ENCODE measurements at regions not wholly inside any gene's neighbourhood (a gene's known extent, or its start where the extent isn't known, plus 50 kb on each side); places are given as distances from the start of the nearest gene placed in this dataset.

DNA sequence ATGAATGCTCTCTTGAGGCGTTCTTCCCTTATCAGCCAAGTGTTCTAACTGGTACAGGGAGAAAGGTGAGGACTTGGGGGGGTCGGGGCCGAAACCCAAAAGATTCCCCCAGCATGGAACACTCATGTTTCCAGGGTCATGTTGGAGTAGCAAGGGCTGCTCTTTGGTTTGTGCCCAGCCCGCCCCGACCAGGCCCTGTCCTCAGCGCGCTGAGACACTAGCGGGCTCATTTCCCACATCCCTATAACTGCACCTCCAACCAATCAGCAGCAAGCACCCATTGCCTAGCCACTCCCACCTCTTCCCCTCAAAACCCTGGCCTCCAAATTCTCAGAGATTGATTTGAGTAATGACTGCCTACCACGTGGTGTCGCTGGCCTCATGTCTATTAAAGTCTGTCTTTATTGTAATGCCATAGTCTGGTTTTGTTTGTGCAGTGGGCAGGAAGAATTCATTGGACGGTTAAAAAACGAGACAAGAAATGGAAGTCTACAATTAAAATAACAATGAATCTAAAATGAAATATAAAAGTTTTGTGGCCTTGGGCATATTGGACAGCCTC lies 1928.4 kb downstream of the STIM2 start:
- H3K4me1 ChIP-seq (ENCODE audit: insufficient read depth, low read length): no peaks in the 10 kb centered on the region
- CTCF ChIA-PET: no interaction called here
- H3K9me3 Mint-ChIP-seq: peaks cover 10% of the 10 kb centered on the region
- peaks cover 0 to 6% of the 10 kb centered on the region in 2 experiments for H3K9me3 ChIP-seq (ENCODE audit: control insufficient read depth in 1 of 2, insufficient read depth in 1 of 2, low read length in 2 of 2)
- H3K27ac ChIP-seq (ENCODE audit: low read depth in 1 of 2, low read length in 2 of 2): no peak overlapping the region
- intact Hi-C loops (cut with DNase I, micrococcal nuclease): no loop called here
- H3K36me3 Mint-ChIP-seq (ENCODE audit: low read depth): no peaks in the 10 kb centered on the region
- no peaks in the 10 kb centered on the region for H3K27me3 Mint-ChIP-seq
- TF ChIP-seq, protein P1, sequence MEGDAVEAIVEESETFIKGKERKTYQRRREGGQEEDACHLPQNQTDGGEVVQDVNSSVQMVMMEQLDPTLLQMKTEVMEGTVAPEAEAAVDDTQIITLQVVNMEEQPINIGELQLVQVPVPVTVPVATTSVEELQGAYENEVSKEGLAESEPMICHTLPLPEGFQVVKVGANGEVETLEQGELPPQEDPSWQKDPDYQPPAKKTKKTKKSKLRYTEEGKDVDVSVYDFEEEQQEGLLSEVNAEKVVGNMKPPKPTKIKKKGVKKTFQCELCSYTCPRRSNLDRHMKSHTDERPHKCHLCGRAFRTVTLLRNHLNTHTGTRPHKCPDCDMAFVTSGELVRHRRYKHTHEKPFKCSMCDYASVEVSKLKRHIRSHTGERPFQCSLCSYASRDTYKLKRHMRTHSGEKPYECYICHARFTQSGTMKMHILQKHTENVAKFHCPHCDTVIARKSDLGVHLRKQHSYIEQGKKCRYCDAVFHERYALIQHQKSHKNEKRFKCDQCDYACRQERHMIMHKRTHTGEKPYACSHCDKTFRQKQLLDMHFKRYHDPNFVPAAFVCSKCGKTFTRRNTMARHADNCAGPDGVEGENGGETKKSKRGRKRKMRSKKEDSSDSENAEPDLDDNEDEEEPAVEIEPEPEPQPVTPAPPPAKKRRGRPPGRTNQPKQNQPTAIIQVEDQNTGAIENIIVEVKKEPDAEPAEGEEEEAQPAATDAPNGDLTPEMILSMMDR (IDR thresholded peaks at IDR 0.05): no peak
- no peak overlapping the region for H3K4me3 Mint-ChIP-seq
- no peaks in the 10 kb centered on the region for H3K27me3 ChIP-seq (ENCODE audit: control insufficient read depth in 1 of 2, insufficient read depth in 2 of 2, low read length in 2 of 2)
- no peaks in the 10 kb centered on the region for H3K4me1 Mint-ChIP-seq (ENCODE audit: low read depth)
- DNase-seq (no peak), ATAC-seq (ENCODE audit: poor library complexity) (no peak)
- H3K27ac Mint-ChIP-seq: no peak overlapping the region
- H3K36me3 ChIP-seq (ENCODE audit: insufficient read depth, low read length): no peaks in the 10 kb centered on the region
- POLR2A ChIA-PET: no interaction called here
- no peak overlapping the region for H3K4me3 ChIP-seq (ENCODE audit: low read length)

DNA sequence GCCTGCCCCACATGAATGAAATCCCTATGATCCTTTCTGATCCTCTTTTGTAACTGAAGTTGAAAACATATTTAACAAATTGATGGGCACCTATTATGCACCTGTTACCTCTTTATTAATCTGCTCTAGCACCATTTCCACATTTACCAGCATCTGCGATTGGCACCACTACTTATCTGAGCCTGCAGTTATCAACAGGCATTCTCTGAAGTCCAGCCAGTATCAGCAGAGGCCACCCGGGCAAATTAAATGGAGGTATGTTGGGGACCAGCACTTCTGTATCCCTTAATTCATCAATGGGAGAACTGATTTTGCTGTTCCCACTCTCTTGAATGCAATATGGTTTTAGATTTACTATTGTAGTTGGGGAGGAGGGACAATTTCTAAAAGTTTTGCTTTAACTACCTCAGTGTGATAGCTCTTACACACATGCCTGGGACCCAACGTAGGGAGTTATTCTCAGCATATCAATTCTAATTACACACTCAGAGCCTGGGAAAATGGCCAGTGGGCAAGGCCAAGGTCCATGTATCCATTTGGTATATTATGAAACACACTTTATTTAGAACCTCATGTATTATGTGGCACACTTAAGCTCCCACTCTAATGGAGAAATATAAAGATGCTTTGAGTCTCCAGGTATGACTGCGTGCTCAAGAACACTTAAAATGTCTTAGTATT lies 1927.1 kb upstream of the PCDH7 start:
- no peak overlapping the region for H3K27ac Mint-ChIP-seq
- intact Hi-C loops (cut with DNase I, micrococcal nuclease): no loop called here
- H3K9me3 Mint-ChIP-seq: peaks cover 13% of the 10 kb centered on the region
- TF ChIP-seq, protein P1 (IDR thresholded peaks at IDR 0.05): no peak
- H3K27me3 Mint-ChIP-seq: no peaks in the 10 kb centered on the region
- H3K36me3 Mint-ChIP-seq (ENCODE audit: low read depth): no peaks in the 10 kb centered on the region
- no peak overlapping the region for H3K27ac ChIP-seq (ENCODE audit: low read depth in 1 of 2, low read length in 2 of 2)
- no peaks in the 10 kb centered on the region for H3K4me1 Mint-ChIP-seq (ENCODE audit: low read depth)
- DNase-seq: no peak
- POLR2A ChIA-PET: no interaction called here
- H3K27me3 ChIP-seq (ENCODE audit: control insufficient read depth in 1 of 2, insufficient read depth in 2 of 2, low read length in 2 of 2): no peaks in the 10 kb centered on the region
- H3K36me3 ChIP-seq (ENCODE audit: insufficient read depth, low read length): no peaks in the 10 kb centered on the region
- no peak overlapping the region for H3K4me3 ChIP-seq (ENCODE audit: low read length)
- CTCF ChIA-PET: no interaction called here
- no peaks in the 10 kb centered on the region for H3K4me1 ChIP-seq (ENCODE audit: insufficient read depth, low read length)
- peaks cover 0 to 6% of the 10 kb centered on the region in 2 experiments for H3K9me3 ChIP-seq (ENCODE audit: control insufficient read depth in 1 of 2, insufficient read depth in 1 of 2, low read length in 2 of 2)
- ATAC-seq (ENCODE audit: poor library complexity): no peak
- no peak overlapping the region for H3K4me3 Mint-ChIP-seq

DNA sequence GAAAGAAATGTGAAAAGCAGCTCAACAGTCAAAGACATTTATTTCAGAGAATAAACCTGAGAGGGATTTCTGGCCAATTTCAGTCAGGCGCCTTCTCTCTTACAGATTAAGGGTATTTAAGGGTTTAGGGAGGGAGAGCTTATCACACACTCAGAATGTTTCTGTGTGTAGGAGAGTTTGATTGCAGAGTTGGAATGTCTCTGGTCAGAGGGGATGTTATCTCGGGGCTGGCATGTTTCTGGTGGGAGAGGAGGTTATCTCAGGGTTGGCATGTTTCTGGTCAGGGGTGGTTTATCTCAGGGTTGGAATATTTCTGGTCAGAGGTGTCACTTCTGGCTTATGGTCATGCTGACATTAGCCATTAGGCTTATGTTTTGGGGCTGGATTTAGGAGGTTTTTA lies 1920.5 kb upstream of the PCDH7 start:
- POLR2A ChIA-PET: no interaction called here
- no peak for ATAC-seq (ENCODE audit: poor library complexity)

More for the DNA sequence above, 1920.5 kb upstream of the PCDH7 start:
- Histone ChIP-seq H3K4me3 (ENCODE audit: low read length) (no peak overlapping the region), H3K9me3 (ENCODE audit: control insufficient read depth in 1 of 2, insufficient read depth in 1 of 2, low read length in 2 of 2) (no peaks in the 10 kb centered on the region), H3K4me1 (ENCODE audit: insufficient read depth, low read length) (no peaks in the 10 kb centered on the region), H3K27ac (ENCODE audit: low read depth in 1 of 2, low read length in 2 of 2) (no peak overlapping the region), H3K27me3 (ENCODE audit: control insufficient read depth in 1 of 2, insufficient read depth in 2 of 2, low read length in 2 of 2) (no peaks in the 10 kb centered on the region), H3K36me3 (ENCODE audit: insufficient read depth, low read length) (no peaks in the 10 kb centered on the region)
- no peaks in the 10 kb centered on the region for H3K27me3 Mint-ChIP-seq
- peaks cover 3% of the 10 kb centered on the region for H3K9me3 Mint-ChIP-seq
- H3K4me1 Mint-ChIP-seq (ENCODE audit: low read depth): no peaks in the 10 kb centered on the region
- intact Hi-C loops (cut with DNase I, micrococcal nuclease): no loop called here
- no peak overlapping the region for H3K4me3 Mint-ChIP-seq
- TF ChIP-seq, protein P1 (IDR thresholded peaks at IDR 0.05): no peak
- no peak overlapping the region for H3K27ac Mint-ChIP-seq
- no peak for DNase-seq
- CTCF ChIA-PET: no interaction called here
- no peaks in the 10 kb centered on the region for H3K36me3 Mint-ChIP-seq (ENCODE audit: low read depth)

Measured in CD4-positive, alpha-beta T cell (primary cell).